Testis (tissue), 2 donors: ENCODE measurements at regions not wholly inside any gene's neighbourhood (a gene's known extent, or its start where the extent isn't known, plus 50 kb on each side); places are given as distances from the start of the nearest gene placed in this dataset.
A peak's percentile ranks its signal among the peaks of the same experiment; 100 is the strongest.

ENCODE experiments used
- DNase-seq: peaks from one replicate; pipeline ENCODE4 v3.0.0-alpha.2; 2019
- H3K27ac ChIP-seq, 2 donors: fragments of 200-600 bp; sonication (generic); one replicate each; pipeline ENCODE4 v1.5.1; 2019
- H3K27me3 ChIP-seq: fragments of 200-600 bp; sonication (generic); one replicate; pipeline ENCODE4 v1.5.1; 2019
- H3K36me3 ChIP-seq: fragments of 200-600 bp; sonication (generic); one replicate; pipeline ENCODE4 v1.5.1; 2017; ENCODE audit warnings: low read depth; ENCODE audit errors: missing control alignments
- H3K4me1 ChIP-seq: fragments of 200-600 bp; sonication (generic); one replicate; pipeline ENCODE4 v1.5.1; 2019
- H3K4me3 ChIP-seq, 2 donors: fragments of 200-600 bp; sonication (generic); one replicate each; pipeline ENCODE4 v1.5.1; 2017 to 2019
- H3K9me3 ChIP-seq: fragments of 200-600 bp; sonication (generic); one replicate; pipeline ENCODE4 v1.5.1; 2017
- POLR2A ChIP-seq: fragments of 450-650 bp; IDR thresholded peaks from one replicate; pipeline ENCODE4 v1.6.1; 2017; ENCODE audit warnings: antibody characterized with exemption, mild to moderate bottlenecking, moderate library complexity
- WGBS, 2 donors: methylation state at CpG; one replicate each; pipeline ENCODE4 v1.1.5; 2018; 5-methylcytosine and 5-hydroxymethylcytosine counted together
- intact Hi-C: fragments of 100-400 bp; cut with DNase I; formaldehyde crosslinking; loops from one replicate; pipeline ENCODE4 v1.15.1; 2023; ENCODE audit warnings: low total_unique reads
- TF ChIP-seq, protein P1 (sequence below), 3 experiments: fragments of 450-650 bp in 2 of 3; fragments of 200-600 bp in 1 of 3; sonication (generic) in 1 of 3; IDR thresholded peaks; one replicate each; pipeline ENCODE4 v1.5.1; 2016 to 2019; ENCODE audit warnings: antibody characterized with exemption in 3 of 3, mild to moderate bottlenecking in 2 of 3, moderate library complexity in 1 of 3

- no peak overlapping the region for H3K27ac ChIP-seq
- H3K27me3 ChIP-seq = no peaks in the 10 kb centered on the region
- H3K4me3 ChIP-seq = no peak overlapping the region
- 92 to 94% methylated on average over 2 of the region's 2 CpGs for WGBS, 2 donors
- H3K4me1 ChIP-seq = no peaks in the 10 kb centered on the region
- TF ChIP-seq POLR2A = no peak
- TF ChIP-seq, protein P1, sequence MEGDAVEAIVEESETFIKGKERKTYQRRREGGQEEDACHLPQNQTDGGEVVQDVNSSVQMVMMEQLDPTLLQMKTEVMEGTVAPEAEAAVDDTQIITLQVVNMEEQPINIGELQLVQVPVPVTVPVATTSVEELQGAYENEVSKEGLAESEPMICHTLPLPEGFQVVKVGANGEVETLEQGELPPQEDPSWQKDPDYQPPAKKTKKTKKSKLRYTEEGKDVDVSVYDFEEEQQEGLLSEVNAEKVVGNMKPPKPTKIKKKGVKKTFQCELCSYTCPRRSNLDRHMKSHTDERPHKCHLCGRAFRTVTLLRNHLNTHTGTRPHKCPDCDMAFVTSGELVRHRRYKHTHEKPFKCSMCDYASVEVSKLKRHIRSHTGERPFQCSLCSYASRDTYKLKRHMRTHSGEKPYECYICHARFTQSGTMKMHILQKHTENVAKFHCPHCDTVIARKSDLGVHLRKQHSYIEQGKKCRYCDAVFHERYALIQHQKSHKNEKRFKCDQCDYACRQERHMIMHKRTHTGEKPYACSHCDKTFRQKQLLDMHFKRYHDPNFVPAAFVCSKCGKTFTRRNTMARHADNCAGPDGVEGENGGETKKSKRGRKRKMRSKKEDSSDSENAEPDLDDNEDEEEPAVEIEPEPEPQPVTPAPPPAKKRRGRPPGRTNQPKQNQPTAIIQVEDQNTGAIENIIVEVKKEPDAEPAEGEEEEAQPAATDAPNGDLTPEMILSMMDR (IDR thresholded peaks at IDR 0.05) = no peak
- intact Hi-C loops = no loop called here
- DNase-seq = no peak
- H3K9me3 ChIP-seq = no peaks in the 10 kb centered on the region
- H3K36me3 ChIP-seq = no peaks in the 10 kb centered on the region
Observed at GRCh38 chr18:21168880-21169279, 57.3 kb upstream of the ROCK1 start.

DNA sequence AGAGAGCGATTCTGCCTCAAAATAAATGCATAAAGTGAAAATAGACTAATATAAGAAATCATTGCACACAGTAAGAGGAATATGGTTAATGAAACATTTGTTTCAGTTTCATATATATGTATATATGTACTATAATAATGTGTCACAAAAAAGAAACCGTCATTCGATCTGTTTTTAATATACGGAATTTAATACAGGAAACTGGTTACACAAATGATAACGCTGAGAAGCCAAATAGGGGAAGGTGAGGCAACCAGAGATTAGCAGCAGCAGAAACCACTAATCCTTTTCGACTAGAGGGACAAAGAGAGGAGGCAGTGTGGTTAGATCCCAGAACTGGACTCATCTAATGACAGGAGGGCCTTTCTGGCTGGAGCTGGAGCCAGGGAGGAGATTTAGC lies 64.2 kb upstream of the GREB1L start:
- intact Hi-C loops = loop anchor here (10.0 kb wide), 1 partner anchor 193 kb away; no protein-coding TSS in a partner anchor
- no peak for TF ChIP-seq POLR2A
- TF ChIP-seq, protein P1 (IDR thresholded peaks at IDR 0.05) = no peak
- no peaks in the 10 kb centered on the region for H3K36me3 ChIP-seq
- no peaks in the 10 kb centered on the region for H3K27me3 ChIP-seq
- H3K9me3 ChIP-seq = no peaks in the 10 kb centered on the region
- 79 to 95% methylated on average over 6 of the region's 6 CpGs for WGBS, 2 donors
- no peak for DNase-seq
- H3K27ac ChIP-seq = no peak overlapping the region
- no peak overlapping the region for H3K4me3 ChIP-seq
- no peaks in the 10 kb centered on the region for H3K4me1 ChIP-seq

- TF ChIP-seq, protein P1 (IDR thresholded peaks at IDR 0.05) = peak in 2 of 3 experiments; percentile 71 to 74
- no peak for TF ChIP-seq POLR2A
- H3K27ac ChIP-seq = no peak overlapping the region
- no peak overlapping the region for H3K4me3 ChIP-seq
- H3K36me3 ChIP-seq = no peaks in the 10 kb centered on the region
- peak; percentile 77 for DNase-seq
- intact Hi-C loops = loop anchor here (10.0 kb wide), 1 partner anchor 195 kb away; no protein-coding TSS in a partner anchor
- no peaks in the 10 kb centered on the region for H3K27me3 ChIP-seq
- no peaks in the 10 kb centered on the region for H3K4me1 ChIP-seq
- H3K9me3 ChIP-seq = no peaks in the 10 kb centered on the region
- 22 to 29% methylated on average over 7 of the region's 7 CpGs for WGBS, 2 donors
Observed at GRCh38 chr18:21179590-21180220, 62.3 kb upstream of the GREB1L start.

DNA sequence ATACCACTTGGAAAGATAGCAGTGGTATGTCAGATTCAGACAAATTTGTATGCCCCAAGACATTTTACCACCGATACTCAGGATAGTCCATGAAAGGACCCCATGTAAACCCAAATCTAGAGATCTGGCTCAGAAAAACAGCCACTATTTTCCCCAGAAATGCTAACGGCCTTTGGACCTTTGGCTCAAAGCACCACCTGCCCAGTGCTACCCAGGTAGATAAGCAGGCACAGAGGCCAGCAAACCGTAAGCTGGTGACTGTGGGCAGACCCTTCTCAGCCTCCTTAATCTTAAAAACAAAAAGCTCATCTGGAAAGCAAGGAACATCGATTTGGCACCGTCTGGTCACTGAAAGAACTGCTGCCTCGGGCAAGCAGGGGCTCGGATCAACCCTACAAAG lies 61.4 kb upstream of the GREB1L start:
- H3K4me1 ChIP-seq = no peaks in the 10 kb centered on the region
- H3K9me3 ChIP-seq = no peaks in the 10 kb centered on the region
- no peak overlapping the region for H3K4me3 ChIP-seq
- H3K36me3 ChIP-seq = no peaks in the 10 kb centered on the region
- no peak for DNase-seq
- intact Hi-C loops = no loop called here
- H3K27me3 ChIP-seq = no peaks in the 10 kb centered on the region
- no peak for TF ChIP-seq POLR2A
- TF ChIP-seq, protein P1 (IDR thresholded peaks at IDR 0.05) = no peak
- H3K27ac ChIP-seq = no peak overlapping the region
- WGBS, 2 donors = 82 to 86% methylated on average over 7 of the region's 7 CpGs

GRCh38 chr18:21181766-21182165 lies 60.3 kb upstream of the GREB1L start:
- DNase-seq = no peak
- no peaks in the 10 kb centered on the region for H3K9me3 ChIP-seq
- H3K27me3 ChIP-seq = no peaks in the 10 kb centered on the region
- H3K27ac ChIP-seq = no peak overlapping the region
- no peaks in the 10 kb centered on the region for H3K36me3 ChIP-seq
- H3K4me1 ChIP-seq = no peaks in the 10 kb centered on the region
- intact Hi-C loops = no loop called here
- TF ChIP-seq POLR2A = no peak
- TF ChIP-seq, protein P1 (IDR thresholded peaks at IDR 0.05) = no peak
- WGBS, 2 donors = 78 to 85% methylated on average over 3 of the region's 3 CpGs
- no peak overlapping the region for H3K4me3 ChIP-seq
